KOPT-K1 (cell line): ENCODE measurements at regions not wholly inside any gene's neighbourhood (a gene's known extent, or its start where the extent isn't known, plus 50 kb on each side); places are given as distances from the start of the nearest gene placed in this dataset.

Experiments
- H3K27ac ChIP-seq: fragments of 200-600 bp; sonication (generic); 2 replicates; pipeline ENCODE4 v1.5.1; 2016; ENCODE audit warnings: antibody characterized with exemption, mild to moderate bottlenecking, low read depth, low read length; ENCODE audit not compliant: poor library complexity, severe bottlenecking
- H3K36me3 ChIP-seq: fragments of 200-600 bp; sonication (generic); 2 replicates; pipeline ENCODE4 v1.5.1; 2017; ENCODE audit warnings: antibody characterized with exemption, mild to moderate bottlenecking, low read length, moderate library complexity; ENCODE audit not compliant: insufficient read depth
- H3K9me3 ChIP-seq: fragments of 200-600 bp; sonication (generic); 2 replicates; pipeline ENCODE4 v1.5.1; 2017; ENCODE audit warnings: antibody characterized with exemption, low read length, mild to moderate bottlenecking; ENCODE audit not compliant: insufficient read depth, poor library complexity, severe bottlenecking

DNA sequence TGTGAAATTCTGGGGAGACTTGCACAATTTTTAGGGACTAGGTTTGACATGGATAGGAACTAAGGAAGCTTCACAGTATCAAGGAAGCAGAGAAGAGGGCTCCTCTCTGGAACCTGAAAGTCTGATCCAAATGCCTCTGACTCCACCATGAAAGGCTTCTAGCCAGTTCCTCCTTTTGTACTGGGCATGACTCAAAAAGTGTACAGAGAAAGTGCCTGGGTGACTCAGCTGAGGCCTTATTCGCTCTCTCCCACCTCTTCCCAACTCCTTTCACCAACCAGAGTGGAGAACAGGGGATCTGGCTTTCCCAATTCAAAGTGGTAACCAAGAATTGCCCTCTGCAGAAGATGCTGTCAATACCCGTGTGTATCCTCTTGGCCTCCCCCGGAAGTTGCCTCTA lies 342.9 kb upstream of the PROK2 start:
- Histone ChIP-seq H3K9me3 (no peaks in the 10 kb centered on the region), H3K27ac (no peak overlapping the region), H3K36me3 (no peaks in the 10 kb centered on the region)

DNA sequence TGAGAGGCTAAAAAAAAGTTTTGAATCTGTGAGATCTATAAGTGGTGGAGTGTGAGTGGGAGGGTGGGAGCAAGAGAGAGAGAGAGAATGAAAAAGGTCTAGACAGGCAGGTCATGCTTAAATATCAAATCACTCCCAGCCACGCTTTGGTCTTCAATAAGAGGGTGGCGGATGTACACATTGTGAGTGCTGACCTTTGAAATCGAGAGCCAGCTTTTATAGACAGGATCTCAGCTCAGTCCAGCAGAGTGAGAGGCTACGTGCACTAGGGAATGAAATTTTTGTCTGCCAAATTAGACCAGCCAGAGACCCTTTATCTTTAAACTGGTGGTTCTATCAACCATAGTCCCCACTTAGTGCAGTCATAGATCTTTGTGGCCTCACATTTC lies 342.3 kb upstream of the PROK2 start:
- H3K27ac ChIP-seq: no peak overlapping the region
- no peaks in the 10 kb centered on the region for H3K9me3 ChIP-seq
- no peaks in the 10 kb centered on the region for H3K36me3 ChIP-seq

DNA sequence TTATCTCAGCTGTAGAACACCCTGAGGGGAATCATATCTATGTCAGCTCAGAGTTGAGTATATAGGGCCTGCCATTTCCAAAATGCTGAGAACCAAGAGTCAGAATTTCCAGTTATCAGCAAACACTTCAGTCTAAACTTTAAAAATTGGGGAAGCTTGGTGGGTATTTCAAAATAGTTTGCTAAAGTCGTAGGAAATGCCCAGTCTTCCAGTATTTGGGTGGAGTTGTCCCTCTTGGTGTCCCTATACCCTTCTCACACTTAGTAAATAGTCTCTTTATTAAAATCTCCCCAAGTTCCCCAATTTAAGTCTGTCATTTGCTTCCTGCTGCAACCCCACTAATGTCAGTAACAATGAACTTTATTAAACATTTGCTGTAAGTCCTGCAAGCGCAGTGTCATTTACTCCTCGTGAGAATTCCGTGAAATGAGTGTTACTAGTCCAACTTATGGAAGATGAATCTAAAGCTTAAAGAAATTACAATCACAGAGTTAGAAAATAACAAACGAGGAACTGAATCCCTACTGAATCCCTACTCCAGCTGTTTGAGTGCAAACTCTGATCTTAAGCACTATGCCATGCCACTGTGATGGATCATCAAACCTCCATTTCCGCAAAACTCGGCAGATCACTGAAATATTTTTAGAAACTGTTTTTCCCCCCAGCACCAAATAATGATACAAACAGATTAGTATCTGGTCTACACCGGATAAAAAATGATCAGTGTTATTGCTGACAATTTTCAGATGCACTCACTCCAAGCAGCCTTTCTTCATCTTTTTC lies 341.7 kb upstream of the PROK2 start:
- H3K36me3 ChIP-seq: no peaks in the 10 kb centered on the region
- H3K9me3 ChIP-seq: no peaks in the 10 kb centered on the region
- no peak overlapping the region for H3K27ac ChIP-seq

DNA sequence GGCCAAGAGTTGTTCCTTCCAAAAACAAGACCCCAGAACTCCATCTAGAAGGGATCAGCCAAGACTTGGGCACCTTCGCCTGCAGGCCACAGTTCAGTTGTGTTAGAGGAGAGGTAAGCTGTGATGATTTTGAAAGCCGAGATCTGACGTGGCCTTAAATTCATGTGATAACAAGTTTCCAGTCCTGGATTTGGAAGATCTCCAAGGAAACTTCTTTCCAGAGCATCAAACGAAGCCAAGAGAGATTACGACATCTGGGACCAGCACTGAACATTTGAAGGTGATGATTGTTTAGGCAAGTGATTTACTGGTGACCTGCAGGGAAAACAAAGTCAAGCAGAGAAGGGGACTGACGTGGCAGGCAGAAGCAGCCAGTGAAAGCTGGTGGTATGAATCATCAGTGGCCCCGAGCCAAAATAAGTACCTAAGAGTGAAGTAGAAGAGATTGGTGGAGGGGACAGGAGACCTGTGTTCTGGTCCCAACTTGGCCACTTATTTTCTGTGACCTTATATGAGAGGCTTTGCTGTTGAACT lies 339.0 kb upstream of the PROK2 start:
- no peak overlapping the region for H3K27ac ChIP-seq
- no peaks in the 10 kb centered on the region for H3K36me3 ChIP-seq
- H3K9me3 ChIP-seq: no peaks in the 10 kb centered on the region

DNA sequence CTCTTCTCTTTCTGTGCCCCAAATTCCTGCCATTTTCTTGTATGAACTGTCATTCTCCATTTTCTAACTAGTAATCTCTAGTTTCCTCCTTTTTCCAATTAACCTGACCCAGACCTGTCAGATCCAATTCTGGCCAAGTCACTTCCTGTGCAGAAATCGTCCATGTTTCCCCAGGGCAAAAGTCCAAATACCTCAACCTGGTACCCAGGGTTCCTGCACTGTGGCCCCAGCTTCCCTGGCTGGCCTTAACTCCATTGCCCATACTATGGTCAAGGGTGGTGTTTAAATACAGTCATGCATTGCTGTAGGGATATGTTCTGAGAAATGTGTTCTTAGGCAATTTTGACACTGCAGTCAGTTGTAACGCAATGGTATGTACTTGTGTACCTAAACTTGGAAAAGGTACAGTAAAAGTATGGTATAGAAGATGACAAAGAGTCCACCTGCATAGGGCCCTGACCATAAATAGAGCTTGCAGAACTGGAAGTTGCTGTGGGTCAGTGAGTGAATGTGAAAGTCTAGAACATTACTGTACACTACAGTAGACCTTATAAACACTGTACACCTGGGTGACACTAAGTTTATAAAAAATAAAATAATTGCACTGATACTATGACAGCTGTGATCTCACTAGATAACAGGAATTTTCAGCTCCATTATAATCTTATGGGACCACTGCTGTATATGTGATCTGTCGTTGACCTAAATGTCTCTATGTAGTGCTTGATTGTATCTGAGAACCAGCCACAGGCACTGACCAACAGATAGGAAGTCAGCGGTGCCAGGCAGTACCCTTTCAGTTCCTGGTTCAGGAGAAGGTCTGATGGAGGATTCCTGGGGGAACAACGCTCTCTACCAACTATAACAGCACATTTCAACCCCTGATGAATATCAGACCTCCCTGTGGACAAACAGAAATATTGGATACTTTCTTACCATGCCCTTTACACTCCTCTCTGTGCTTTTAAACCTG lies 336.1 kb upstream of the PROK2 start:
- H3K27ac ChIP-seq: no peak overlapping the region
- no peaks in the 10 kb centered on the region for H3K9me3 ChIP-seq
- no peaks in the 10 kb centered on the region for H3K36me3 ChIP-seq

DNA sequence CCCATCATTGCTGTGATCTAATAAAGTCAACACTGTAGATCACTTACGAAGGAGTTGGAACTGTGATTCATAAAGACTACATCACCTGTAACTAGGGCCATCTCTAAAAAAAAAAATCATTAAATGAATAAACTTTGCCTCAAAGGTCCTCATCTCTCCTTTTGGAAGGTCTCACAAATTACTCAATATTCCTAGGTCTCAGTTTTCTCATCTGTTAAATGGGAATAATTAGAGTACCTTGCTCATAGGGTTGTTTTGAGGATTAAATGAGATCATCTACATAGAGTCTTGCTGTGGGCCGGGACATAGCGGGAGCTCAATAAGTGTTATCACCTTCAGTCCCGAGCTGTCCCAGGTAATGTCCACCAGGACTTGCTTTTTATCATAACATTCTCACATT lies 335.1 kb upstream of the PROK2 start:
- Histone ChIP-seq H3K9me3 (no peaks in the 10 kb centered on the region), H3K36me3 (no peaks in the 10 kb centered on the region), H3K27ac (no peak overlapping the region)

DNA sequence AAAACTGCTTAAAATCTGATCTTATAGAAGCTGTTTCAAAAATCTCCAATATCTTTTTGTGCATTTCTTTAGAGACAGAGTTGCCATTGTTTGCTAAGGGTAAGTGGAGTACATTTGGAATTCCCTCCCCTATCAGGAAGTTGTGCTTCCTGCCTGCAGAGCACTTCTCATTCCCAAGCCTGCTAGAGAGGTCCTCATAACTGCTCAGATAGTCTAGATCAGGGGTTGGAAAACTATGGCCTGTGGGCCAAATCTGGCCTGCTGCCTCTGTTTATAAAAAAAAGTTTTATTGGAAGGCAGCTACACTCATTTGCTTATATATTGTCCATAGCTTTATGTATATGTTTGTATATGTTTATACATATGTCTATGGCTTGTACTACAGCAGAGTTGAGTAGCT lies 333.7 kb upstream of the PROK2 start:
- H3K36me3 ChIP-seq: no peaks in the 10 kb centered on the region
- H3K27ac ChIP-seq: no peak overlapping the region
- H3K9me3 ChIP-seq: no peaks in the 10 kb centered on the region

DNA sequence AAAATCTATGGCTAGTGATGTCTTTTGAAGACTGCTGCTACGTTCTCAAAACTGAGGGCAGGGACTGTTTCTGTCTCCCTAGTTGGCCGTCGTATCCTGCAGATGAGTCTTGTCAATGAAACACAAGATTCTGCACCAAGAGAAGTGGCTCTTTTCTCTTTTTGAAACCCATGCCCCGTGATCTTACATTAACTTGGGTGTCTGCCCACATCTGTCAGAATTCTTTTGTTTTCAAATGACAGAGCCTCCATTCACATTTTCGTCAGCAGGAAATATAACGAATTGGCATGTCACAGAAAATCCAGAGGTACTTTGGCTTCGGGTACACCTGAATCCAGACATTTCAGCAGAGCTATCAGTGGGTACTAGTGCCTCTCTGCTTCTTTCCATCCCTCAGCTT lies 331.3 kb upstream of the PROK2 start:
- H3K36me3 ChIP-seq: no peaks in the 10 kb centered on the region
- H3K9me3 ChIP-seq: no peaks in the 10 kb centered on the region
- H3K27ac ChIP-seq: no peak overlapping the region

DNA sequence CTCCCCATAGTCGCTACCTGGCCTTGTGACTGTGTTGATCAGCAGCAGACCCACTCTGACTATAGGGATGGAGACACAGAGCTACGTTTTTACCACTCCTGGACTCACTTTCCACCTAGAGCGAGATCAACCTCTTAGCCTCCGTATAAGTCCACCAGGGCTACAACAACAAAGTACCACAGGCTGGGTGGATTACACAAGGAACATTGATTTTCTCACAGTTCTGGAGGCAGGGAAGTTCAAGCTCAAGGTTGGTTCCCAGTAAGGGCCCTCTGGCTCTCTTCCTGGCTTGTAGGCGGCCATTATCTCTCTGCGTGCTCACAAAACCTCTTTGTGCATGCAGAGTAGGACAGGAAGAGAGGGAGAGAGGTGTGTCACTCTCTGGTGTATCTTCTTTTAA lies 330.4 kb upstream of the PROK2 start:
- Histone ChIP-seq H3K36me3 (no peaks in the 10 kb centered on the region), H3K9me3 (no peaks in the 10 kb centered on the region), H3K27ac (no peak overlapping the region)

DNA sequence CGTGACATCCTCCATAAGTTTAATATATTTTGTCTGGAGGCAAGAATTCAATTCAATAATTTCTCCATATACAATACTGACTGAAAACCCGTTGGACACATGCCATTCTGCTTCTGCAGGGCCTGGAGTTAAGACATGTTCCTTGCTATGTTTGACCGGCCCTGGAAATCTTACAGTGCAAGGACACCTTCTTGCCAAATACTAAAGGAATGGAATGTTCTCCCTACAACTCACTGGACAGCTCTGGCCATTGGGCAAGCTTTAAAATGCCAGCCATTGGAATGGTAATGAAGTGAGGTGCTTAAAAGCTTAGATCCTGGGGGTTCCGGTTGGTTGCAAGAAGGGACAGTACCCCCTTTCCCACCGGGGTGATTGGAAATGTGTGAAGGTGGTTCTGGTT lies 329.8 kb upstream of the PROK2 start:
- Histone ChIP-seq H3K9me3 (no peaks in the 10 kb centered on the region), H3K27ac (no peak overlapping the region), H3K36me3 (no peaks in the 10 kb centered on the region)

DNA sequence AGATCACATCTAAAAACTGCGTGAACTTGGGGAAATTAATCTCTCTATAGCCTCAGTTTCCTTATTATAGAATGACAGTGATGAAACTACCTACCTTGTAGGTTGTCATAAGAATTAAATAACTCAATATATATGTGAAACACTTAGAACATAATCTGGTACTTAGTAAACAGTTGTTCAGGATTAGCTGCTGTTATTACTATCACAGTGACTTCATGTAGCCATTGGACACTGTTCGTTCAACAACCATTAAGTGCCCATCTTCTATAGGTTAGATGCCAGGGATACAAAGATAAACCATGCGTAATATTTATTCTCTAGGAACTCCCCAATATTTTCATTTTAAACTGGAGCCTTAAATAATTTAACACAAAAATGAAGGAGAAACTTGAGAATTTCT lies 329.0 kb upstream of the PROK2 start:
- H3K36me3 ChIP-seq: no peaks in the 10 kb centered on the region
- no peak overlapping the region for H3K27ac ChIP-seq
- H3K9me3 ChIP-seq: no peaks in the 10 kb centered on the region

DNA sequence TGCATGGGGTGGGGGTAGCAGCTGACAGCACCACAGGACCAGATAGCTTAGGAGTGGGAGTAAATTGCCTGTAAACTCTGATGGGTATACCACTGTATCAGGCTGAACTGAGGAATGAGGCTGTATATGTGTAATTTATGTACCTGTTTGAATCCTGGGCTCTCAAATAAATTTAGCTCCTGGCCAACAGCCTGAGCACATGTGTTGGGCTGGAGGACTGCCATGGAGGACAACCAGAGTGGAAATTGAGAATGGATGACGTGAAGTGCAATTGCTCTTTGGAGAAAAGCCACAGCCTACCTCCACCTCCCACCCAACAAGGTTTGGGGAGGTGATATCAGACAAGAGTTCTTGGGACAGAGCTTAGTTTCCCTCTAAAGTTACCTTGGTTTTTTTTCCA lies 328.6 kb upstream of the PROK2 start:
- Histone ChIP-seq H3K36me3 (no peaks in the 10 kb centered on the region), H3K9me3 (no peaks in the 10 kb centered on the region), H3K27ac (no peak overlapping the region)

DNA sequence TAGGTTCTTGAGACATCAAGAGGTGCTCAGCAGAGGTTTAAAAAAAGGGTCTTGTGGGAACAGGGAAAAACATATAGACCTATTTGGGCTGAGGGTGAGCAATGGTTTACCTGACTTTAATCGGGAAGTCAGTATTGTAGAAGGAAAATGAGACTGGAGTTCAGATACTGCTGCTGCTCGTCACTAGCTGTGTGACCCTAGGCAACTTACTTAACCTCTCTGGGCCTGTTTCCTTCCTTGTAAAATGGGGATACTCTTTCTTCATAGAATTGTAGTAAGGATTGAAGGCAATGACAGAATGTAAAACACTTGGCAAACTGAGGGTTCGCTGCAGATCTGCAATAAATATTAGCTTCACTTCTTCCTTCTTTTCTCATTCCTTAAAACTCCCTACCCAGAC lies 327.5 kb upstream of the PROK2 start:
- Histone ChIP-seq H3K36me3 (no peaks in the 10 kb centered on the region), H3K27ac (no peak overlapping the region), H3K9me3 (no peaks in the 10 kb centered on the region)

DNA sequence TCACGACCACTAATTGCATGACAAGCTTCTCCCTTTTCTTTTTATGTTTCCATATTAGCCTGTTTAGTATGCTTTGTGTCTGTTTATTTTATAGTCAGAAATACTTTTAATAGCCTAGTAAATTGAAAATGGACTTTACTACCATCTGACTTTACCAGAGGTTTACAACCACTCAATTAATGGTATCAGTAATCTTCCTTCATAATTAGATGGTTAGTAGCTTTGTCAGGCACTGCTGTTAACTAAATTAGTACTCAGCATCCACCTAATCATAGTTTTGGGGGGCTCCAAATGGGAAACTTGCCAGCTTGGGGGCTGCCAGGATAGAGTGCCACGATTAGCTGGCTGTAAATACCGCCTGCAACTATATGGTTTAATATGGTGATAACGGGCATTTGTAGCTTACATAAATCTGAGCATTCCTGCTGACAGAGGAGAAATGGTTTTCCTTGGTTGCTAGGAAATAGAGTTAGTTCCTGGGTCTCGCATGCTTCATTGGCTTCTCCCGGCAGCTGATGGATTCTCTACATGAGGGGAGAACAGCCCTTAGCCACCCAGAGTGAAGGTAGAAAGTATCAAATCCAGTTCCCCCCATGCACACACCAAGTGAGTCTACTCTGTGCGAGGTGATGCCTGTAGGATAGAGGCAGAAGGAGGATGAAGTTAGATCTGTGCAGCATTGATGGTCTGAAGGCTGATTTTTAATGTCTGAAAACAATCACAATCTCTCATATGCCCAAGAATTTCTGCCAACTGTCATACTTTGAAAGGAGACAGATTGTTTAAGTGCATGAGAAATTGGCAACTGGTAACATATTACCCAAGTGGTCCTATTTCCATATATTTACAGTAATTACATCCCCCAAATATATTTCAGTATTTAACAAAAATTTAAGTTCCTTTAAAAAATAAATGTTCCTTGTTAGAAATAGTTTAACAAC lies 326.6 kb upstream of the PROK2 start:
- H3K36me3 ChIP-seq: no peaks in the 10 kb centered on the region
- no peak overlapping the region for H3K27ac ChIP-seq
- no peaks in the 10 kb centered on the region for H3K9me3 ChIP-seq
